ENCODE measurements at regions not wholly inside any gene's neighbourhood (a gene's known extent, or its start where the extent isn't known, plus 50 kb on each side); places are given as distances from the start of the nearest gene placed in this dataset.

- no peaks in the 10 kb centered on the region for H3K27me3 ChIP-seq
- no peak for FAIRE-seq
Observed at GRCh38 chr14:96660667-96661066, 136.5 kb upstream of the VRK1 start.

DNA sequence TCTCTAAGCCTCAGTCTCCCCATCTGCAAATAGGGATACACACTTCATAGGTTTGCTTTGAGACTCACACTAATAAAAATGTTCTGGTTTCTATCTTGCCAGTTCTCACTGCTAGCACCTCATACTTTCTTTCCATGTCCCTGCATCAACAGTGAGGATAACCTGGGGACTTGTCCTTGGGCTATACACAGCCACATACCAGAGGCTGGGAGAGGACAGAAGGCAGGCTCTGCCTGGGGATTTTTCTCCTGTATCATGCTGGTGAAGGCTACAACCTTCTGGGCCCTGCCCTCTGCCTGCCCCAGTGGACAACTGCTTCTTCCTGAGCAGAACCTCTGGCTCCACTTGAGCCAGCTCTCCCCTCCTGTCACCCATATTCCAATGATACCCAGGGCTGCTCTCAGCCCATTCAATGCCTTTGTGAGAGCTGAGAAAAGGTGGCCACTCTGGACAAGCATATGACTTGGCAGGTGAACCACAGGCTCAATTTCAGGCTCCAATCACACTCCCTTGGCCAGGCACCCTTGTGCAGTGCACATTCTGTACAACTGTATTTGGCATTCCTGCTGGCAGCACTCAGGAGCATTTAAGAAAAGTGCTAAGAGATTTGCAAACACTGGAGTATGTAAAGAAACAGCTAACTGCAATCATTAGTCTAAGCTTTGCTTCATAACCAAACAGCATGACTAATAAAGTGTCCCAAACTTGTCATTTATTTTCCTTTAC, 135.8 kb upstream of the VRK1 start:
- H3K4me3 ChIP-seq = no peak overlapping the region
- no peak overlapping the region for H3K27ac ChIP-seq
- H3K36me3 ChIP-seq = no peaks in the 10 kb centered on the region
- ATAC-seq (peak in 1 of 4 donors; percentile 21), FAIRE-seq (no peak), DNase-seq (no peak)
- H3K4me1 ChIP-seq = peaks cover 0 to 6% (median 0%) of the 10 kb centered on the region in 3 donors
- no peaks in the 10 kb centered on the region for H3K9me3 ChIP-seq
- H3K27me3 ChIP-seq = no peaks in the 10 kb centered on the region
- TF ChIP-seq, protein P1, sequence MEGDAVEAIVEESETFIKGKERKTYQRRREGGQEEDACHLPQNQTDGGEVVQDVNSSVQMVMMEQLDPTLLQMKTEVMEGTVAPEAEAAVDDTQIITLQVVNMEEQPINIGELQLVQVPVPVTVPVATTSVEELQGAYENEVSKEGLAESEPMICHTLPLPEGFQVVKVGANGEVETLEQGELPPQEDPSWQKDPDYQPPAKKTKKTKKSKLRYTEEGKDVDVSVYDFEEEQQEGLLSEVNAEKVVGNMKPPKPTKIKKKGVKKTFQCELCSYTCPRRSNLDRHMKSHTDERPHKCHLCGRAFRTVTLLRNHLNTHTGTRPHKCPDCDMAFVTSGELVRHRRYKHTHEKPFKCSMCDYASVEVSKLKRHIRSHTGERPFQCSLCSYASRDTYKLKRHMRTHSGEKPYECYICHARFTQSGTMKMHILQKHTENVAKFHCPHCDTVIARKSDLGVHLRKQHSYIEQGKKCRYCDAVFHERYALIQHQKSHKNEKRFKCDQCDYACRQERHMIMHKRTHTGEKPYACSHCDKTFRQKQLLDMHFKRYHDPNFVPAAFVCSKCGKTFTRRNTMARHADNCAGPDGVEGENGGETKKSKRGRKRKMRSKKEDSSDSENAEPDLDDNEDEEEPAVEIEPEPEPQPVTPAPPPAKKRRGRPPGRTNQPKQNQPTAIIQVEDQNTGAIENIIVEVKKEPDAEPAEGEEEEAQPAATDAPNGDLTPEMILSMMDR (IDR thresholded peaks at IDR 0.05) = no peak
- intact Hi-C loops (cut with DNase I) = no loop called here

More at GRCh38 chr14:96660667-96661066, 136.5 kb upstream of the VRK1 start:
- DNase-seq (no peak), ATAC-seq (no peak)
- H3K27ac ChIP-seq = no peak overlapping the region
- no peaks in the 10 kb centered on the region for H3K36me3 ChIP-seq
- no peak overlapping the region for H3K4me3 ChIP-seq
- no peaks in the 10 kb centered on the region for H3K9me3 ChIP-seq
- H3K4me1 ChIP-seq = peaks cover 0 to 6% (median 0%) of the 10 kb centered on the region in 3 donors
- 57 to 69% methylated on average over 4 of the region's 4 CpGs for WGBS, 2 donors
- intact Hi-C loops (cut with DNase I) = no loop called here
- TF ChIP-seq, protein P1 (IDR thresholded peaks at IDR 0.05) = no peak

GRCh38 chr14:96662116-96662970, 134.8 kb upstream of the VRK1 start:
- H3K36me3 ChIP-seq = no peaks in the 10 kb centered on the region
- intact Hi-C loops (cut with DNase I) = no loop called here
- no peak for FAIRE-seq
- no peaks in the 10 kb centered on the region for H3K27me3 ChIP-seq
- TF ChIP-seq, protein P1 (IDR thresholded peaks at IDR 0.05) = no peak
- DNase-seq = peak in 1 of 6 donors; percentile 9
- H3K4me3 ChIP-seq = no peak overlapping the region
- peaks cover 0 to 6% (median 0%) of the 10 kb centered on the region in 3 donors for H3K4me1 ChIP-seq
- no peaks in the 10 kb centered on the region for H3K9me3 ChIP-seq
- H3K27ac ChIP-seq = peak overlapping the region in 2 of 4 donors; percentile 22 to 33
- 25 to 26% methylated on average over 15 of the region's 15 CpGs for WGBS, 2 donors
- peak; percentile 78 to 87 (median 82) for ATAC-seq

- intact Hi-C loops (cut with DNase I) = no loop called here
- Histone ChIP-seq H3K4me3 (no peak overlapping the region), H3K9me3 (no peaks in the 10 kb centered on the region), H3K27me3 (no peaks in the 10 kb centered on the region), H3K36me3 (no peaks in the 10 kb centered on the region), H3K27ac (no peak overlapping the region), H3K4me1 (peaks cover 0 to 6% (median 0%) of the 10 kb centered on the region in 3 donors)
- DNase-seq = no peak
- WGBS, 2 donors = 76 to 79% methylated on average over 19 of the region's 19 CpGs
- TF ChIP-seq, protein P1 (IDR thresholded peaks at IDR 0.05) = no peak
- FAIRE-seq = no peak
- no peak for ATAC-seq
Observed at GRCh38 chr14:96663076-96663475, 134.1 kb upstream of the VRK1 start.

Data from pancreas (tissue), 10 donors.